IMR-90 (cell line): ENCODE measurements at regions not wholly inside any gene's neighbourhood (a gene's known extent, or its start where the extent isn't known, plus 50 kb on each side); places are given as distances from the start of the nearest gene placed in this dataset.

Experiments used
- ATAC-seq: fragments of 200-7000 bp; cut with Tn5 transposase; 2 replicates; pipeline ENCODE4 v1.9.1; 2020; ENCODE audit warnings: low read depth, mild to moderate bottlenecking, moderate library complexity
- BruUV-seq: library from RNA; stranded (reverse); fragments of 400-500 nt; replicated peaks from 2 replicates; lab custom pipeline; 2021; lab: Mats Ljungman, UMichigan
- CTCF ChIA-PET: fragments of 300-600 bp; formaldehyde crosslinking; extraction: SDS; loops from one replicate; lab custom pipeline; 2021; ENCODE audit warnings: antibody characterized with exemption; lab: Yijun Ruan, JAX
- POLR2A ChIA-PET: fragments of 300-600 bp; sonication (Branson Sonifier 250); formaldehyde crosslinking; loops from one replicate; lab custom pipeline; 2022; ENCODE audit warnings: antibody characterized with exemption; ENCODE audit not compliant: unreplicated experiment; lab: Charles Lee
- DNase-seq: peaks from one replicate; pipeline ENCODE4 v3.0.0; 2013
- H2AFZ ChIP-seq: replicated peaks from 2 replicates; pipeline ENCODE3; 2013; ENCODE audit warnings: low read length, mild to moderate bottlenecking; ENCODE audit not compliant: poor library complexity
- H2AK5ac ChIP-seq: 2 replicates; pipeline ENCODE4 v1.6.1; 2013; ENCODE audit warnings: low read depth, low read length, inconsistent platforms
- H2AK9ac ChIP-seq: replicated peaks from 2 replicates; pipeline ENCODE3; 2013; ENCODE audit warnings: mild to moderate bottlenecking, low read depth, low read length, moderate library complexity; ENCODE audit not compliant: poor library complexity
- H2BK120ac ChIP-seq: 2 replicates; pipeline ENCODE4 v1.6.1; 2013; ENCODE audit warnings: low read depth, low read length, inconsistent platforms
- H2BK15ac ChIP-seq: 3 replicates; pipeline ENCODE4 v1.6.1; 2013; ENCODE audit warnings: low read depth, low read length, inconsistent platforms
- H2BK20ac ChIP-seq: 2 replicates; pipeline ENCODE4 v1.6.1; 2013; ENCODE audit warnings: low read depth, mild to moderate bottlenecking, inconsistent platforms, low read length, moderate library complexity
- H2BK5ac ChIP-seq: 2 replicates; pipeline ENCODE4 v1.6.1; 2013; ENCODE audit warnings: mild to moderate bottlenecking, low read depth, low read length, inconsistent platforms; ENCODE audit not compliant: poor library complexity, severe bottlenecking
- H3K14ac ChIP-seq: replicated peaks from 2 replicates; pipeline ENCODE4 v1.6.1; 2013; ENCODE audit warnings: low read depth, low read length, inconsistent platforms
- H3K18ac ChIP-seq: 2 replicates; pipeline ENCODE4 v1.6.1; 2013; ENCODE audit warnings: low read depth, low read length, control low read depth
- H3K23ac ChIP-seq: 2 replicates; pipeline ENCODE4 v1.6.1; 2013; ENCODE audit warnings: low read depth, low read length, inconsistent platforms
- H3K27ac ChIP-seq: 2 replicates; pipeline ENCODE4 v1.5.1; 2013; ENCODE audit warnings: mild to moderate bottlenecking, control low read depth, low read length; ENCODE audit not compliant: insufficient read depth
- H3K27me3 ChIP-seq: 2 replicates; pipeline ENCODE4 v1.6.1; 2013; ENCODE audit warnings: low read length; ENCODE audit not compliant: control insufficient read depth, insufficient read depth
- H3K36me3 ChIP-seq: 2 replicates; pipeline ENCODE4 v1.6.1; 2013; ENCODE audit warnings: low read length, mixed read lengths; ENCODE audit not compliant: control insufficient read depth, insufficient read depth
- H3K4ac ChIP-seq: 2 replicates; pipeline ENCODE4 v1.6.1; 2013; ENCODE audit warnings: low read depth, low read length, inconsistent platforms
- H3K4me1 ChIP-seq: 2 replicates; pipeline ENCODE4 v1.6.1; 2013; ENCODE audit warnings: low read length, mixed read lengths; ENCODE audit not compliant: control insufficient read depth, insufficient read depth
- H3K4me2 ChIP-seq: 2 replicates; pipeline ENCODE4 v1.6.1; 2013; ENCODE audit warnings: low read depth, mild to moderate bottlenecking, control low read depth, low read length, moderate library complexity
- H3K4me3 ChIP-seq: 2 replicates; pipeline ENCODE4 v1.5.1; 2013; ENCODE audit warnings: low read depth, mild to moderate bottlenecking, control low read depth, low read length, moderate library complexity; ENCODE audit not compliant: insufficient read depth
- H3K56ac ChIP-seq: 2 replicates; pipeline ENCODE4 v1.6.1; 2013; ENCODE audit warnings: low read length, inconsistent platforms; ENCODE audit not compliant: insufficient read depth; ENCODE audit errors: extremely low read depth
- H3K79me1 ChIP-seq, 2 experiments: 2 replicates each; pipeline ENCODE4 v1.6.1; 2013; ENCODE audit warnings: low read length in 2 of 2, inconsistent platforms in 1 of 2, low read depth in 1 of 2
- H3K9ac ChIP-seq: 2 replicates; pipeline ENCODE4 v1.6.1; 2013; ENCODE audit warnings: low read depth, low read length, control low read depth
- H3K9me1 ChIP-seq: 2 replicates; pipeline ENCODE4 v1.6.1; 2013; ENCODE audit warnings: low read length, inconsistent platforms; ENCODE audit not compliant: insufficient read depth
- H3K9me3 ChIP-seq: 2 replicates; pipeline ENCODE4 v1.6.1; 2013; ENCODE audit warnings: low read length; ENCODE audit not compliant: control insufficient read depth, insufficient read depth
- H4K20me1 ChIP-seq: 2 replicates; pipeline ENCODE4 v1.6.1; 2013; ENCODE audit warnings: low read length, inconsistent platforms; ENCODE audit not compliant: insufficient read depth
- H4K5ac ChIP-seq: 2 replicates; pipeline ENCODE4 v1.6.1; 2013; ENCODE audit warnings: mild to moderate bottlenecking, low read depth, low read length, control low read depth
- H4K8ac ChIP-seq, 2 experiments: 2 replicates each; pipeline ENCODE4 v1.6.1; 2013; ENCODE audit warnings: low read depth in 2 of 2, low read length in 2 of 2, control low read depth in 1 of 2, inconsistent platforms in 1 of 2
- H4K91ac ChIP-seq: 2 replicates; pipeline ENCODE4 v1.6.1; 2013; ENCODE audit warnings: low read depth, low read length, inconsistent platforms; ENCODE audit not compliant: insufficient read depth
- BHLHE40 ChIP-seq: fragments of 150-350 bp; IDR thresholded peaks from 2 replicates; pipeline ENCODE4 v1.6.1; 2016; ENCODE audit warnings: mild to moderate bottlenecking, low read depth, low read length
- CEBPB ChIP-seq: IDR thresholded peaks from 2 replicates; pipeline ENCODE4 v1.6.1; 2012; ENCODE audit warnings: low read depth, low read length, improper control_type of control experiment
- CHD1 ChIP-seq: IDR thresholded peaks from 2 replicates; pipeline ENCODE4 v1.6.1; 2012; ENCODE audit warnings: low read depth, low read length, improper control_type of control experiment
- CTCF ChIP-seq: conservative IDR thresholded peaks from 2 replicates; pipeline ENCODE4 v1.5.1; 2012; ENCODE audit warnings: mild to moderate bottlenecking, low read depth, low read length, improper control_type of control experiment
- ELK1 ChIP-seq: fragments of 150-350 bp; IDR thresholded peaks from 2 replicates; pipeline ENCODE4 v1.6.1; 2016; ENCODE audit warnings: low read depth, mild to moderate bottlenecking, low read length, moderate library complexity, borderline replicate concordance
- MAFK ChIP-seq: IDR thresholded peaks from 2 replicates; pipeline ENCODE4 v1.6.1; 2012; ENCODE audit warnings: low read depth, low read length, improper control_type of control experiment
- MAZ ChIP-seq: IDR thresholded peaks from 2 replicates; pipeline ENCODE4 v1.6.1; 2012; ENCODE audit warnings: low read depth, mild to moderate bottlenecking, low read length, improper control_type of control experiment, moderate library complexity, borderline replicate concordance
- NFE2L2 ChIP-seq: fragments of 150-350 bp; IDR thresholded peaks from 2 replicates; pipeline ENCODE4 v1.6.1; 2016; ENCODE audit warnings: low read depth, mild to moderate bottlenecking, low read length
- RAD21 ChIP-seq: IDR thresholded peaks from 2 replicates; pipeline ENCODE4 v1.6.1; 2012; ENCODE audit warnings: low read length, improper control_type of control experiment
- RFX5 ChIP-seq: IDR thresholded peaks from 2 replicates; pipeline ENCODE4 v1.8.0; 2012; ENCODE audit warnings: low read depth, mild to moderate bottlenecking, low read length, moderate library complexity
- SMC3 ChIP-seq: fragments of 150-350 bp; IDR thresholded peaks from 2 replicates; pipeline ENCODE4 v1.6.1; 2016; ENCODE audit warnings: low read depth, mild to moderate bottlenecking, antibody characterized with exemption, low read length, moderate library complexity
- USF2 ChIP-seq: fragments of 150-350 bp; IDR thresholded peaks from 2 replicates; pipeline ENCODE4 v1.6.1; 2017; ENCODE audit warnings: mild to moderate bottlenecking, antibody characterized with exemption, low read length, low read depth
- WGBS, 2 experiments: methylation state at CpG; one replicate each; pipeline versions ENCODE4 v1.1.5 to v1.1.7; 2013; ENCODE audit warnings: missing lambda C conversion rate in 2 of 2; ENCODE audit not compliant: insufficient read length in 1 of 2; ENCODE audit errors: extremely low coverage in 2 of 2; 5-methylcytosine and 5-hydroxymethylcytosine counted together
- dilution Hi-C: fragments of 300-500 bp; cut with HindIII; formaldehyde crosslinking; loops from one replicate; pipeline ENCODE4 v1.14.3; 2018; ENCODE audit warnings: low sequenced_read_pairs; ENCODE audit not compliant: unreplicated experiment
- in situ Hi-C: fragments of 300-500 bp; cut with MboI; formaldehyde crosslinking; loops from 3 replicates; pipeline ENCODE4 v1.14.3; 2019; ENCODE audit warnings: low sequenced_read_pairs, inconsistent platforms, mixed read lengths
- intact Hi-C: fragments of 100-400 bp; cut with micrococcal nuclease; formaldehyde crosslinking; loops from 2 replicates; pipeline ENCODE4 v1.10.0; 2022

GRCh38 chr1:65079941-65080340, 68.1 kb upstream of the AK4 start:
- Histone ChIP-seq H3K18ac (no peak overlapping the region), H3K23ac (no peak overlapping the region), H3K56ac (no peak overlapping the region), H2BK20ac (no peak overlapping the region), H3K9me1 (no peaks in the 10 kb centered on the region), H4K20me1 (no peaks in the 10 kb centered on the region), H4K8ac (no peak overlapping the region), H2BK5ac (no peak overlapping the region), H3K79me1 (no peaks in the 10 kb centered on the region), H3K4ac (no peak overlapping the region), H2AK5ac (no peak overlapping the region), H2BK120ac (no peak overlapping the region), H3K9ac (no peak overlapping the region), H3K27me3 (no peaks in the 10 kb centered on the region), H2AK9ac (no peak overlapping the region), H3K4me1 (no peaks in the 10 kb centered on the region), H4K5ac (no peak overlapping the region), H3K36me3 (no peaks in the 10 kb centered on the region), H3K27ac (no peak overlapping the region), H3K9me3 (no peaks in the 10 kb centered on the region), H3K14ac (no peak overlapping the region), H3K4me3 (no peak overlapping the region), H3K4me2 (no peak overlapping the region), H2BK15ac (no peak overlapping the region), H2AFZ (no peak overlapping the region), H4K91ac (no peak overlapping the region)
- CTCF ChIA-PET: interaction anchor here (1.1 kb wide), 1 partner anchor 8 kb away, joined by 3 read pairs; no protein-coding TSS in a partner anchor
- no peak for ATAC-seq
- no TSS peak for BruUV-seq
- peak; percentile 50 for DNase-seq
- in situ Hi-C loops: loop anchor here (10.0 kb wide), 1 partner anchor 605 kb away; no protein-coding TSS in a partner anchor
- no CpG with 5 or more reads among the region's 5 CpGs for WGBS, 2 experiments
- dilution Hi-C loops: no loop called here
- TF ChIP-seq BHLHE40 (no peak), CHD1 (no peak), RFX5 (no peak), RAD21 (no peak), USF2 (no peak), CEBPB (no peak), SMC3 (no peak), MAFK (no peak), ELK1 (no peak), NFE2L2 (no peak), CTCF (no peak), MAZ (no peak)
- POLR2A ChIA-PET: no interaction called here
- intact Hi-C loops: loop anchor here (5.0 kb wide), 1 partner anchor 607 kb away; no protein-coding TSS in a partner anchor
